HCT116 (cell line): ENCODE measurements at regions not wholly inside any gene's neighbourhood (a gene's known extent, or its start where the extent isn't known, plus 50 kb on each side); places are given as distances from the start of the nearest gene placed in this dataset.

Experiments
- ATAC-seq: fragments of 200-7000 bp; cut with Tn5 transposase; 2 replicates; pipeline ENCODE4 v1.9.1; 2020; ENCODE audit warnings: mild to moderate bottlenecking, moderate library complexity
- BruUV-seq: library from RNA; stranded (reverse); fragments of 400-500 nt; replicated peaks from 2 replicates; lab custom pipeline; 2021; lab: Mats Ljungman, UMichigan
- CTCF ChIA-PET: fragments of 300-600 bp; sonication (Branson Sonifier 250); formaldehyde crosslinking; loops from one replicate; lab custom pipeline; 2021; ENCODE audit warnings: antibody characterized with exemption; lab: Charles Lee
- POLR2A ChIA-PET: fragments of 300-600, 350-600 bp; sonication (Branson Sonifier 250); formaldehyde crosslinking; loops from one replicate; lab custom pipeline; 2021; ENCODE audit warnings: antibody characterized with exemption; lab: Charles Lee
- RAD21 ChIA-PET, 2 experiments: fragments of 300-600 bp; sonication (Branson Sonifier 250); formaldehyde crosslinking; loops; one replicate each; lab custom pipeline; 2023; ENCODE audit warnings: low total read pairs in 2 of 2; ENCODE audit not compliant: uncharacterized antibody in 2 of 2, unreplicated experiment in 2 of 2, low non-redundant PET in 1 of 2; lab: Charles Lee
- DNase-seq: peaks from one replicate; pipeline ENCODE4 v3.0.0-alpha.2; 2010; ENCODE audit warnings: low read depth, low spot score
- H2AFZ ChIP-seq: fragments of 200-600 bp; shearing (Covaris generic), sonication (generic); 2 replicates; pipeline ENCODE4 v1.6.1; 2017; ENCODE audit warnings: low read depth, mixed run types, mixed read lengths, antibody characterized with exemption, low read length; ENCODE audit not compliant: poor library complexity, severe bottlenecking
- H3K27ac ChIP-seq: 2 replicates; pipeline ENCODE4 v1.5.1; 2012; ENCODE audit warnings: low read depth, low read length
- H3K27me3 ChIP-seq: fragments of 200-600 bp; sonication (generic); 2 replicates; pipeline ENCODE4 v1.6.1; 2016; ENCODE audit warnings: mixed run types, low read length, mixed read lengths; ENCODE audit not compliant: insufficient read depth
- H3K36me3 ChIP-seq, 2 experiments: fragments of 200-500 bp in 1 of 2; fragments of 200-600 bp in 1 of 2; sonication (Bioruptor generic) in 1 of 2; sonication (generic) in 1 of 2; 2 replicates each; pipeline versions ENCODE4 v1.5.1 to v1.6.1; 2014 to 2016; ENCODE audit warnings: low read length in 2 of 2, inconsistent platforms in 1 of 2, mixed read lengths in 1 of 2, mixed run types in 1 of 2; ENCODE audit not compliant: insufficient read depth in 2 of 2, control insufficient read depth in 1 of 2
- H3K4me1 ChIP-seq, 2 experiments: fragments of 200-600 bp in 1 of 2; sonication (generic) in 1 of 2; 2 replicates each; pipeline versions ENCODE4 v1.5.1 to v1.6.1; 2012 to 2017; ENCODE audit warnings: low read length in 2 of 2, inconsistent platforms in 1 of 2, mild to moderate bottlenecking in 1 of 2, mixed read lengths in 1 of 2, mixed run types in 1 of 2, moderate library complexity in 1 of 2; ENCODE audit not compliant: insufficient read depth in 2 of 2, control insufficient read depth in 1 of 2
- H3K4me2 ChIP-seq: fragments of 200-600 bp; sonication (generic); 2 replicates; pipeline ENCODE4 v1.6.1; 2017; ENCODE audit warnings: mixed run types, low read length, mixed read lengths
- H3K4me3 ChIP-seq, 2 experiments: fragments of 200-600 bp in 1 of 2; sonication (generic) in 1 of 2; replicated peaks in 1 of 2; 2 replicates each; pipeline ENCODE4 v1.5.1; 2011 to 2016; ENCODE audit warnings: low read length in 2 of 2, control low read depth in 1 of 2, low read depth in 1 of 2, mild to moderate bottlenecking in 1 of 2, mixed read lengths in 1 of 2, mixed run types in 1 of 2
- H3K79me2 ChIP-seq: fragments of 200-600 bp; sonication (generic); 2 replicates; pipeline ENCODE4 v1.6.1; 2017; ENCODE audit warnings: mild to moderate bottlenecking, mixed run types, low read length, moderate library complexity, mixed read lengths; ENCODE audit not compliant: insufficient read depth
- H3K9ac ChIP-seq: fragments of 200-600 bp; sonication (generic); 2 replicates; pipeline ENCODE4 v1.6.1; 2016; ENCODE audit warnings: low read length, mixed read lengths
- H3K9me2 ChIP-seq: fragments of 200-600 bp; sonication (generic), shearing (Covaris generic); 2 replicates; pipeline ENCODE4 v1.6.1; 2017; ENCODE audit warnings: mixed run types, mild to moderate bottlenecking, moderate library complexity; ENCODE audit not compliant: insufficient read depth
- H3K9me3 ChIP-seq, 2 experiments: fragments of 200-500 bp in 1 of 2; fragments of 200-600 bp in 1 of 2; sonication (Bioruptor generic) in 1 of 2; sonication (generic) in 1 of 2; 2 replicates each; pipeline ENCODE4 v1.6.1; 2014 to 2017; ENCODE audit warnings: low read length in 2 of 2, mixed read lengths in 2 of 2, inconsistent platforms in 1 of 2, low read depth in 1 of 2, mild to moderate bottlenecking in 1 of 2, mixed run types in 1 of 2, moderate library complexity in 1 of 2; ENCODE audit not compliant: control insufficient read depth in 1 of 2, insufficient read depth in 1 of 2
- H4K20me1 ChIP-seq: fragments of 200-600 bp; sonication (generic), shearing (Covaris generic); 2 replicates; pipeline ENCODE4 v1.6.1; 2017; ENCODE audit warnings: mixed run types, mild to moderate bottlenecking, moderate library complexity; ENCODE audit not compliant: insufficient read depth
- EGR1 ChIP-seq: IDR thresholded peaks from 2 replicates; pipeline ENCODE4 v1.6.1; 2012; ENCODE audit warnings: low read depth
- ELF1 ChIP-seq: IDR thresholded peaks from 2 replicates; pipeline ENCODE4 v1.6.1; 2012; ENCODE audit warnings: low read depth, borderline replicate concordance
- EZH2 ChIP-seq: fragments of 200-600 bp; sonication (generic); IDR thresholded peaks from 2 replicates; pipeline ENCODE4 v1.6.1; 2017; ENCODE audit warnings: antibody characterized with exemption, mixed run types
- MAX ChIP-seq: IDR thresholded peaks from 2 replicates; pipeline ENCODE4 v1.6.1; 2012
- POLR2AphosphoS5 ChIP-seq: IDR thresholded peaks from 2 replicates; pipeline ENCODE4 v1.6.1; 2011; ENCODE audit warnings: mild to moderate bottlenecking, low read depth, low read length, moderate library complexity
- RAD21 ChIP-seq: IDR thresholded peaks from 2 replicates; pipeline ENCODE4 v1.6.1; 2012; ENCODE audit warnings: low read depth, mild to moderate bottlenecking
- SRF ChIP-seq: IDR thresholded peaks from 2 replicates; pipeline ENCODE4 v1.6.1; 2012; ENCODE audit warnings: low read depth
- ZBTB33 ChIP-seq: IDR thresholded peaks from 2 replicates; pipeline ENCODE4 v1.6.1; 2011; ENCODE audit warnings: mild to moderate bottlenecking, low read length, moderate library complexity; ENCODE audit not compliant: insufficient replicate concordance; ENCODE audit errors: extremely low read depth
- ZFX ChIP-seq: fragments of 450-650 bp; IDR thresholded peaks from 2 replicates; pipeline ENCODE4 v1.6.1; 2017
- ZNF274 ChIP-seq: fragments of 200-500 bp; sonication (Bioruptor generic); IDR thresholded peaks from 2 replicates; pipeline ENCODE4 v1.6.1; 2014; ENCODE audit warnings: mild to moderate bottlenecking, low read depth, low read length, inconsistent platforms
- intact Hi-C: fragments of 100-400 bp; cut with micrococcal nuclease; formaldehyde crosslinking; loops from 2 replicates; pipeline ENCODE4 v1.10.0; 2022

- DNase-seq, result no peak
- H3K36me3 ChIP-seq, result no peaks in the 10 kb centered on the region
- no peaks in the 10 kb centered on the region for H3K27me3 ChIP-seq
- H3K4me1 ChIP-seq, result no peaks in the 10 kb centered on the region
- BruUV-seq, result no TSS peak
- POLR2A ChIA-PET, result no interaction called here
- no peaks in the 10 kb centered on the region for H3K79me2 ChIP-seq
- no peaks in the 10 kb centered on the region for H3K9me2 ChIP-seq
- intact Hi-C loops, result no loop called here
- no peaks in the 10 kb centered on the region; the same call in 1 of the 2 replicates for H4K20me1 ChIP-seq
- H3K27ac ChIP-seq, result no peak overlapping the region
- no peak overlapping the region for H3K9ac ChIP-seq
- no peak for ATAC-seq
- TF ChIP-seq EZH2 (no peak), POLR2AphosphoS5 (no peak), ZFX (no peak), ZNF274 (no peak), EGR1 (no peak), ZBTB33 (no peak), MAX (no peak), RAD21 (no peak), SRF (no peak), ELF1 (no peak)
- TF ChIP-seq, all 23 proteins: peak for 0
- ChIA-PET RAD21 (no interaction called here), CTCF (no interaction called here)
- Histone ChIP-seq H2AFZ (no peak overlapping the region), H3K4me2 (no peak overlapping the region), H3K4me3 (no peak overlapping the region), H3K9me3 (peaks cover 15 to 17% of the 10 kb centered on the region in 2 experiments; a peak in 2 of 4 replicates)
Observed at GRCh38 chr14:85273952-85274351, 256.0 kb upstream of the FLRT2 start.
